SK-N-SH treated with all-trans-retinoic acid at 6 μM for 48 hours (cell line): ENCODE measurements at regions not wholly inside any gene's neighbourhood (a gene's known extent, or its start where the extent isn't known, plus 50 kb on each side); places are given as distances from the start of the nearest gene placed in this dataset.
A peak's percentile ranks its signal among the peaks of the same experiment; 100 is the strongest.

ENCODE experiments used
- ATAC-seq: fragments of 200-7000 bp; cut with Tn5 transposase; 3 replicates; pipeline ENCODE4 v1.9.1; 2020; ENCODE audit warnings: mild to moderate bottlenecking, moderate library complexity
- ARNTL ChIP-seq: fragments of 450-650 bp; formaldehyde crosslinking; IDR thresholded peaks from 2 replicates; pipeline ENCODE4 v1.5.0; 2020; ENCODE audit warnings: low read depth, mild to moderate bottlenecking, moderate library complexity, borderline replicate concordance
- BACH2 ChIP-seq: fragments of 250-450 bp; sonication (Bioruptor Pico); IDR thresholded peaks from 2 replicates; pipeline ENCODE4 v1.9.0; 2021; ENCODE audit warnings: mild to moderate bottlenecking, borderline replicate concordance
- CSDC2 ChIP-seq: fragments of 250-450 bp; sonication (Bioruptor Pico); IDR thresholded peaks from 2 replicates; pipeline ENCODE4 v1.5.0; 2020; ENCODE audit warnings: mild to moderate bottlenecking, moderate library complexity
- GLIS3 ChIP-seq: fragments of 250-450 bp; sonication (Bioruptor Pico); IDR thresholded peaks from 2 replicates; pipeline ENCODE4 v1.5.0; 2020; ENCODE audit warnings: mild to moderate bottlenecking, moderate library complexity
- ISL1 ChIP-seq: fragments of 250-450 bp; sonication (Bioruptor Pico); IDR thresholded peaks from 2 replicates; pipeline ENCODE4 v2.1.2; 2022; ENCODE audit warnings: mild to moderate bottlenecking, moderate library complexity
- OSR1 ChIP-seq: fragments of 250-450 bp; sonication (Bioruptor Pico); IDR thresholded peaks from 2 replicates; pipeline ENCODE4 v1.8.0; 2022; ENCODE audit warnings: moderate library complexity, mild to moderate bottlenecking, inconsistent platforms
- RARB ChIP-seq: fragments of 250-450 bp; sonication (Bioruptor Pico); IDR thresholded peaks from 2 replicates; pipeline ENCODE4 v1.8.0; 2021; ENCODE audit warnings: mild to moderate bottlenecking, moderate library complexity
- SNAI2 ChIP-seq: fragments of 250-450 bp; sonication (Bioruptor Pico); IDR thresholded peaks from 2 replicates; pipeline ENCODE4 v1.5.0; 2020; ENCODE audit warnings: mild to moderate bottlenecking, moderate library complexity
- TCF4 ChIP-seq: fragments of 250-450 bp; sonication (Bioruptor Pico); IDR thresholded peaks from 2 replicates; pipeline ENCODE4 v1.8.0; 2021; ENCODE audit warnings: mild to moderate bottlenecking, moderate library complexity, borderline replicate concordance
- TOX ChIP-seq: fragments of 250-450 bp; sonication (Bioruptor Pico); IDR thresholded peaks from 2 replicates; pipeline ENCODE4 v1.8.0; 2021; ENCODE audit warnings: mild to moderate bottlenecking, moderate library complexity, borderline replicate concordance
- ZC3H10 ChIP-seq: fragments of 250-450 bp; sonication (Bioruptor Pico); IDR thresholded peaks from 2 replicates; pipeline ENCODE4 v1.5.1; 2021; ENCODE audit warnings: mild to moderate bottlenecking, moderate library complexity
- ZFP3 ChIP-seq: fragments of 250-450 bp; sonication (Bioruptor Pico); IDR thresholded peaks from 2 replicates; pipeline ENCODE4 v1.5.0; 2020; ENCODE audit warnings: mild to moderate bottlenecking, moderate library complexity
- ZFP30 ChIP-seq: fragments of 450-650 bp; formaldehyde crosslinking; IDR thresholded peaks from 2 replicates; pipeline ENCODE4 v1.5.0; 2022; ENCODE audit warnings: mild to moderate bottlenecking, moderate library complexity
- ZNF565 ChIP-seq: fragments of 450-650 bp; formaldehyde crosslinking; conservative IDR thresholded peaks from 2 replicates; pipeline ENCODE4 v1.5.0; 2020; ENCODE audit warnings: low read depth, mild to moderate bottlenecking, moderate library complexity
- ZNF70 ChIP-seq: fragments of 450-650 bp; formaldehyde crosslinking; IDR thresholded peaks from 2 replicates; pipeline ENCODE4 v1.5.0; 2020; ENCODE audit warnings: mild to moderate bottlenecking, moderate library complexity
- ZNF8 ChIP-seq: fragments of 450-650 bp; formaldehyde crosslinking; IDR thresholded peaks from 2 replicates; pipeline ENCODE4 v1.5.0; 2020; ENCODE audit warnings: mild to moderate bottlenecking, moderate library complexity
- TF ChIP-seq, protein P1 (sequence below): fragments of 250-450 bp; sonication (Bioruptor Pico); IDR thresholded peaks from 2 replicates; pipeline ENCODE4 v1.8.0; 2021; ENCODE audit warnings: low read depth, mild to moderate bottlenecking, moderate library complexity, borderline replicate concordance
- TF ChIP-seq, protein P2 (sequence below): fragments of 250-450 bp; sonication (Bioruptor Pico); IDR thresholded peaks from 2 replicates; pipeline ENCODE4 v1.5.0; 2020; ENCODE audit warnings: mild to moderate bottlenecking, moderate library complexity
- TF ChIP-seq, protein P3 (sequence below): fragments of 250-450 bp; sonication (Bioruptor Pico); IDR thresholded peaks from 2 replicates; pipeline ENCODE4 v1.8.0; 2020; ENCODE audit warnings: mild to moderate bottlenecking, moderate library complexity, borderline replicate concordance
- TF ChIP-seq, protein P4 (sequence below): fragments of 250-450 bp; sonication (Bioruptor Pico); IDR thresholded peaks from 2 replicates; pipeline ENCODE4 v1.5.1; 2021; ENCODE audit warnings: mild to moderate bottlenecking, moderate library complexity

DNA sequence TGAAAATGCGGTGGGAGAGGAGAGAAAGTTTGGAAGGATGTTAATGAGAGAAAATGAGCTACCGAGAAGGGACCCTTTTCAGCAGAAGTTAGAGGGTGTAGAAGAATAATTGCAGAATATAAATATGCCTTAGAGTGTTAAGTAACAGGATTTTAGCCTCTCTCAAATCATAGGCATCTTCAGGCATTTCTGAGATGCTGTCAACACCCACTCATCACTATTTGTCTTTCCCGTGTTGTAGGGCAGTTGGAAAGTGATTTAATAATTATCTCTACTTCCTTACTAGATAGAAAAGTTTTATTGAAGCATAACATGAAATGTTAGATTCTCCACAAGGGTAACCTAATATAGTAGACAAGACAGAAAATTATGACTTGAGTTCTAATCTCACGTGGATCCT, 96.4 kb upstream of the RGS4 start:
- TF ChIP-seq OSR1 (CRISPR knock-in tag), result no peak
- TF ChIP-seq, protein P1, sequence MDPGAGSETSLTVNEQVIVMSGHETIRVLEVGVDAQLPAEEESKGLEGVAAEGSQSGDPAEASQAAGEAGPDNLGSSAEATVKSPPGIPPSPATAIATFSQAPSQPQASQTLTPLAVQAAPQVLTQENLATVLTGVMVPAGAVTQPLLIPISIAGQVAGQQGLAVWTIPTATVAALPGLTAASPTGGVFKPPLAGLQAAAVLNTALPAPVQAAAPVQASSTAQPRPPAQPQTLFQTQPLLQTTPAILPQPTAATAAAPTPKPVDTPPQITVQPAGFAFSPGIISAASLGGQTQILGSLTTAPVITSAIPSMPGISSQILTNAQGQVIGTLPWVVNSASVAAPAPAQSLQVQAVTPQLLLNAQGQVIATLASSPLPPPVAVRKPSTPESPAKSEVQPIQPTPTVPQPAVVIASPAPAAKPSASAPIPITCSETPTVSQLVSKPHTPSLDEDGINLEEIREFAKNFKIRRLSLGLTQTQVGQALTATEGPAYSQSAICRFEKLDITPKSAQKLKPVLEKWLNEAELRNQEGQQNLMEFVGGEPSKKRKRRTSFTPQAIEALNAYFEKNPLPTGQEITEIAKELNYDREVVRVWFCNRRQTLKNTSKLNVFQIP (CRISPR knock-in tag), result no peak
- TF ChIP-seq ISL1 (CRISPR knock-in tag), result no peak
- no peak for TF ChIP-seq ARNTL (CRISPR knock-in tag)
- TF ChIP-seq ZC3H10 (CRISPR knock-in tag), result no peak
- no peak for TF ChIP-seq ZFP3 (CRISPR knock-in tag)
- TF ChIP-seq RARB (CRISPR knock-in tag), result no peak
- no peak for TF ChIP-seq SNAI2 (CRISPR knock-in tag)
- TF ChIP-seq CSDC2 (CRISPR knock-in tag), result no peak
- TF ChIP-seq GLIS3 (CRISPR knock-in tag), result no peak
- TF ChIP-seq ZNF565 (CRISPR knock-in tag), result no peak
- TF ChIP-seq, protein P2, sequence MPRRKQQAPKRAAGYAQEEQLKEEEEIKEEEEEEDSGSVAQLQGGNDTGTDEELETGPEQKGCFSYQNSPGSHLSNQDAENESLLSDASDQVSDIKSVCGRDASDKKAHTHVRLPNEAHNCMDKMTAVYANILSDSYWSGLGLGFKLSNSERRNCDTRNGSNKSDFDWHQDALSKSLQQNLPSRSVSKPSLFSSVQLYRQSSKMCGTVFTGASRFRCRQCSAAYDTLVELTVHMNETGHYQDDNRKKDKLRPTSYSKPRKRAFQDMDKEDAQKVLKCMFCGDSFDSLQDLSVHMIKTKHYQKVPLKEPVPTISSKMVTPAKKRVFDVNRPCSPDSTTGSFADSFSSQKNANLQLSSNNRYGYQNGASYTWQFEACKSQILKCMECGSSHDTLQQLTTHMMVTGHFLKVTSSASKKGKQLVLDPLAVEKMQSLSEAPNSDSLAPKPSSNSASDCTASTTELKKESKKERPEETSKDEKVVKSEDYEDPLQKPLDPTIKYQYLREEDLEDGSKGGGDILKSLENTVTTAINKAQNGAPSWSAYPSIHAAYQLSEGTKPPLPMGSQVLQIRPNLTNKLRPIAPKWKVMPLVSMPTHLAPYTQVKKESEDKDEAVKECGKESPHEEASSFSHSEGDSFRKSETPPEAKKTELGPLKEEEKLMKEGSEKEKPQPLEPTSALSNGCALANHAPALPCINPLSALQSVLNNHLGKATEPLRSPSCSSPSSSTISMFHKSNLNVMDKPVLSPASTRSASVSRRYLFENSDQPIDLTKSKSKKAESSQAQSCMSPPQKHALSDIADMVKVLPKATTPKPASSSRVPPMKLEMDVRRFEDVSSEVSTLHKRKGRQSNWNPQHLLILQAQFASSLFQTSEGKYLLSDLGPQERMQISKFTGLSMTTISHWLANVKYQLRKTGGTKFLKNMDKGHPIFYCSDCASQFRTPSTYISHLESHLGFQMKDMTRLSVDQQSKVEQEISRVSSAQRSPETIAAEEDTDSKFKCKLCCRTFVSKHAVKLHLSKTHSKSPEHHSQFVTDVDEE (CRISPR knock-in tag), result no peak
- no peak for TF ChIP-seq TOX (CRISPR knock-in tag)
- peak; percentile 15 for ATAC-seq

DNA sequence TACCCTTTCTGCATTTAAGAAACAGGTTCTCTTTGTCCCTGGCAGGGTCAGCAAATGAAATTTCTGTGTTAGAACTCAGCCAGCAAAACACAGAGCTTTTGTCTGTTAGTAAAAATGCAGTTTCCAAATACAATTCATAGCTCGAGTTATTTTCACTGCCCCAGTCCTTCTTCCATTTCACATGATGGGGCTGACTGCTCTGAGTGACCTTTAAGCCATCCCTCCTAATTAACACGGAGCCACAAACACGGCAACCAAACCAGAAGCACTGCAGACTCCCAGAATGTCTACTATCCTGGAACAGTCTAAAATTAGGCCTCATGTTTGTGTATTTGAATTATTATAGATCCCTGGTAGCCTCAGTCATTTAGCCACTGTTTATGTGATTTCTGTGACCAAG, 99.1 kb upstream of the RGS4 start:
- no peak for ATAC-seq
- TF ChIP-seq ZC3H10 (CRISPR knock-in tag), result no peak
- TF ChIP-seq SNAI2 (CRISPR knock-in tag), result no peak
- no peak for TF ChIP-seq TCF4 (CRISPR knock-in tag)
- TF ChIP-seq BACH2 (CRISPR knock-in tag), result no peak
- no peak for TF ChIP-seq ISL1 (CRISPR knock-in tag)
- no peak for TF ChIP-seq CSDC2 (CRISPR knock-in tag)
- TF ChIP-seq ARNTL (CRISPR knock-in tag), result no peak
- TF ChIP-seq OSR1 (CRISPR knock-in tag), result no peak
- no peak for TF ChIP-seq TOX (CRISPR knock-in tag)
- TF ChIP-seq, protein P3, sequence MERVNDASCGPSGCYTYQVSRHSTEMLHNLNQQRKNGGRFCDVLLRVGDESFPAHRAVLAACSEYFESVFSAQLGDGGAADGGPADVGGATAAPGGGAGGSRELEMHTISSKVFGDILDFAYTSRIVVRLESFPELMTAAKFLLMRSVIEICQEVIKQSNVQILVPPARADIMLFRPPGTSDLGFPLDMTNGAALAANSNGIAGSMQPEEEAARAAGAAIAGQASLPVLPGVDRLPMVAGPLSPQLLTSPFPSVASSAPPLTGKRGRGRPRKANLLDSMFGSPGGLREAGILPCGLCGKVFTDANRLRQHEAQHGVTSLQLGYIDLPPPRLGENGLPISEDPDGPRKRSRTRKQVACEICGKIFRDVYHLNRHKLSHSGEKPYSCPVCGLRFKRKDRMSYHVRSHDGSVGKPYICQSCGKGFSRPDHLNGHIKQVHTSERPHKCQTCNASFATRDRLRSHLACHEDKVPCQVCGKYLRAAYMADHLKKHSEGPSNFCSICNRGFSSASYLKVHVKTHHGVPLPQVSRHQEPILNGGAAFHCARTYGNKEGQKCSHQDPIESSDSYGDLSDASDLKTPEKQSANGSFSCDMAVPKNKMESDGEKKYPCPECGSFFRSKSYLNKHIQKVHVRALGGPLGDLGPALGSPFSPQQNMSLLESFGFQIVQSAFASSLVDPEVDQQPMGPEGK, result no peak
- no peak for TF ChIP-seq ZFP30 (CRISPR knock-in tag)
- no peak for TF ChIP-seq ZNF565 (CRISPR knock-in tag)
- TF ChIP-seq, protein P1 (CRISPR knock-in tag), result no peak

DNA sequence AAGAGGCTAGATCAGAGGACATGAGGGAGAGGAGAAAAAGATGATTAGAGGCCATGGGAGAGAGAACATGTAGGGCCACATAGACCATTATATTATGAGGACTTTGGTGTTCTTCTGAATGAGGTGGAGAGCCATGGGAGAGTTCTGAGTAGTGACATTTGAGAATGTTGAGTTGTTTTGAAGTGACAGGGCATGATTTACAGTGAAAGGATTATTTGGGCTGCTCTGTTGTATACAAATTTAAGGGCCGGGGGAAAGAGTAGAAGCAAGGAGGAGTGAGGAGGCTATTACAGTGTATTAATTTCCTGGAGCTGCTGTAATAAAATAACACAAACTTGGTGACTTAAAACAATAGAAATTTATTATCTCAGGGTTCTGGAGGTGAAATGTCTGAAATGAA, 102.5 kb upstream of the RGS4 start:
- TF ChIP-seq ZNF8 (no peak), RARB (CRISPR knock-in tag) (no peak), SNAI2 (CRISPR knock-in tag) (no peak), OSR1 (CRISPR knock-in tag) (no peak), ZC3H10 (CRISPR knock-in tag) (no peak), ZNF565 (CRISPR knock-in tag) (no peak), ARNTL (CRISPR knock-in tag) (no peak), CSDC2 (CRISPR knock-in tag) (no peak), ZNF70 (CRISPR knock-in tag) (no peak), ZFP3 (CRISPR knock-in tag) (no peak)
- TF ChIP-seq, protein P3, result no peak
- TF ChIP-seq, protein P4, sequence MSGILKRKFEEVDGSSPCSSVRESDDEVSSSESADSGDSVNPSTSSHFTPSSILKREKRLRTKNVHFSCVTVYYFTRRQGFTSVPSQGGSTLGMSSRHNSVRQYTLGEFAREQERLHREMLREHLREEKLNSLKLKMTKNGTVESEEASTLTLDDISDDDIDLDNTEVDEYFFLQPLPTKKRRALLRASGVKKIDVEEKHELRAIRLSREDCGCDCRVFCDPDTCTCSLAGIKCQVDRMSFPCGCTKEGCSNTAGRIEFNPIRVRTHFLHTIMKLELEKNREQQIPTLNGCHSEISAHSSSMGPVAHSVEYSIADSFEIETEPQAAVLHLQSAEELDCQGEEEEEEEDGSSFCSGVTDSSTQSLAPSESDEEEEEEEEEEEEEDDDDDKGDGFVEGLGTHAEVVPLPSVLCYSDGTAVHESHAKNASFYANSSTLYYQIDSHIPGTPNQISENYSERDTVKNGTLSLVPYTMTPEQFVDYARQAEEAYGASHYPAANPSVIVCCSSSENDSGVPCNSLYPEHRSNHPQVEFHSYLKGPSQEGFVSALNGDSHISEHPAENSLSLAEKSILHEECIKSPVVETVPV (CRISPR knock-in tag), result no peak
- TF ChIP-seq, protein P2 (CRISPR knock-in tag), result no peak
- ATAC-seq, result no peak
